HG03342 (cell line): ENCODE measurements at regions not wholly inside any gene's neighbourhood (a gene's known extent, or its start where the extent isn't known, plus 50 kb on each side); places are given as distances from the start of the nearest gene placed in this dataset.
"Not testable (repeated sequence)": the region's sequence is repeated elsewhere in the genome, so short reads cannot be mapped to it uniquely, and the experiment has no call there.

Source experiments
- ATAC-seq: cut with Tn5 transposase; IDR thresholded peaks from one replicate; pipeline ENCODE4 v1.9.1; 2021; ENCODE audit warnings: mild to moderate bottlenecking, moderate library complexity; ENCODE audit not compliant: unreplicated experiment

DNA sequence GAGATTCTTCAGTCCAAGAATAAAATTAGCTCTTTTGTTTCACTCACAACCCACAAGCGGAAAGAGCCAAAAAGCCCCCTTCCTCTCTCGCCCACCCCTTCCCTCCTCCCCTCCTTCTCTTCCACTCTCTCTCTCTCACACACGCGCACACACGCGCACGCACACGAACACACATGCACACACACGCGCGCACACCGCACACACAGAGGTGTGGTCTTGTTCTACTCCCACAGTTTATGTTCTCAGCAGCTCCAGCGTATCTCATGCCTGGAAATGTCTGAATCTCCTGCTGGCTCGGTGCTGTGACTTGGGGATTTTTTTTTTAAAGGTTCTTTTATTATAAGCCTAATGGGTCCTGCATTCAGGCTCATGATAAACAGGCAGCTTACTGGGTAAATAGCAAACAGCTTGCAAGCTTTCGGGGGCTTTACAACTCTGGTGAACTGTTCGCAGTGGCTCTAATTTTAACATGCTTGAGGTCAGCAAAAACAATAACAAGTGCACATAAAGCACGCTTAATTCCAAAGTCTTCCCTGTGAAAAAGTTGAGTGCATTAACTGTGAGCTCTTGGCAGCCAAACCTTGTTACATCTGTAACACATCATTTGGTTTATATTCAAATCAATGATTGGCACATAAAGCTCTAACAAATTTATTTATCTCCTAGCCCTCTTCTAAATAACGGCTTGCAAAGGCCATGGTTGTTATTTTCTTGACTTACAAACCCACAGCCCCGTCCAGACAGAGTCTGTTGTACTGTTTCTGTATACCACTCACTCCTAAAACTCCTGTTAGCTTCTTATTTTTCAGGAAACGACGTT, 424.1 kb upstream of the MGMT start:
- ATAC-seq: no peak

DNA sequence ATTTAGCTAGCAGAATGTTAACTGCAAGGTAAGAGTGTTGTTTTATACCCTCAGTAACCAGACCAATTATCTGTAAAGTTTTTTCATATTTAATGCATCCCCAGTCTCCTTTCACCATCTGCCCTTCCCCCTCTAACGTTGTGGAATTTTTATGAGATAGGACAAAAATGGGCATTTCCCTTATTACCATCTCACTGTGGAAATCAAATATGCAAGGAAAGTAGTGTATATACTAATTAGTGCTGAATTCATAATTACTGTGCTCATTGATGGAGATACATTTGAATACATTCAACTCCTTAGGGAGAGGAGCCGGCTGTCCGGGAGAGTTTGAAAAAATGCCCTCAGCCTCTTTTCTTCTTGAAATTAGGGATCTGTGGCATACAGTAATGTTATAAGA, 423.4 kb upstream of the MGMT start:
- ATAC-seq: no peak

DNA sequence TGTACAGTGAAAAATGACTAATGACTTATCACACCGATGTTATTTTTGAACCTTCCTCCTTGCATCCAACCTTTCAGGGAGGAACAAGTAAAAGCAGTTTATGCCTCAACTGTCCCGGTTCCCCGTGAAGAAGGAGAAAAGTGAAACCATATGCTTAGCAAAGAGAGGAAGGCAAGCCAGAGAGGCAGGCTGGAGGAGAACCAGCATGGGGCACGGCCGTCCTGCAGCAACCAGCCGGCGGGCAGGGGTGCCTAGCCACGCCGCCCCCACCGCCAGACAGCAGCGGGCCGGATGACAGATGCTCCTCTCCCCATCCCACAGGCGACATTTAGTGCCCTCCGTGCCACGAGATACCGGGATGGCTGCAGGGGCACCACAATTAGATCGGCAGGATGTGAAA, 421.4 kb upstream of the MGMT start:
- no peak for ATAC-seq

DNA sequence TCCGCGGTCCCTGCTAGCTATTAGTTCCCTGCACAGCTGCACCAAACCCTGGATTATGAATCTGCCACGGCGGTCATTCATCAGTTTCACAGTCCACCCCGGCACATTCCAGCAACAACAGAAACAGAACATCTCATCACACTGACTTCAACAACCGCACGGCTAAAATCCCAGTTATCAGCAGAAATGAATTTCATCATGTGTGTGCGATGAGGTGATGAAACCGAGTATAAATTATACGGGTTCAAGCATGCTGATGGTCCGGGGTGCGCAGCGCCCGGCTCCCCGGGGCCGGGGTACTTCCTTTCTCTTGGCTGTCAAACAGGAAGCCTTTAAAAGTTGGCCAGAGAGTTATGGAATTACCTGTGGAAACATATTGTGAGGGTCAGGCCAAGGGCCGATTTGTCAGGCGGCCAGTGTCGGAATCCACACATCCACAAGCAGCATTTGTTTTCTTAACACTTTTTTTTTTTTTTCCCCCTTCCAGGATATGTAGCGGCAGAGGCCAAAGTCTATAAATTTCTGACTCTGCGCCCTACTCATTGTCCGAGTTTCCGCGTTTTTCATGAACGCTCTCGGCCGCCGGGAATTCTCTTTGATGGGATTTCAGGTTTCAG, 420.9 kb upstream of the MGMT start:
- no peak for ATAC-seq

DNA sequence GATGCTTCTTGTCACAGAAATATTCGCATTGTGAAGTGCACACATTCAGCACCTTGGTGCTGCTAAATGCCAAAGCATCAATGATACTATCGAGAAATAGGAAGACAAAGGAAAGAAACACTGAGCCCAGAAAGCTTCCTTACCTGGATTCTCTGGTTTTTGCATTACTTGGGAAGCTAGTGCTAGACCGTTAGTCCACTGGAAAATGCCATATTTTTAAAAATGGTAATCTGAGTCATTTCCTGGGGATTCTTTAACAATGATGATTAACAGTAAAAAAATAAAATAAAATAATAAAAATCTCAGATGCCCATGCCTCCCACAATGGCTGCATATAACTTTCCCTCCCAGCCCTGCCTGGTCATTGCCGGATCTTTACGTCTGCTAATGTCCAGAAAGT, 420.1 kb upstream of the MGMT start:
- ATAC-seq: no peak

DNA sequence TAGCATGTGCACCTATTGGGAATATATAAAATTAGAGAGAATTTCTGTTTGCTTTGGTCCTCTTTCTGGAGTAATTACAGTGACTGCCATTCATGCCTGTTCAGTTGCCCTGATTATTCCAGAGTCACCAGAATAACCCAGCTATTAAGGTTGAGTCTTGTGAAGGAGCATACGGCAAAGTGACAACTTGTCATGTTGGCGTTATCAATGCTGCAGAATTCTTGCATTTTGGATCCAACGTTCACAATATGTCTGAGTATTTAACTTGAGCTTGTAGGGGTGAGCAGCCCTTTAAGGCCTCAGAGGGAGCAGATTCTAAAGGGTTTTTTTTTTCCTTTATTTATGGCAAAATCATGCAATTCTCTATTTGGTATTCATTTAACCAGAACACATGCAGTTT, 419.4 kb upstream of the MGMT start:
- no peak for ATAC-seq

DNA sequence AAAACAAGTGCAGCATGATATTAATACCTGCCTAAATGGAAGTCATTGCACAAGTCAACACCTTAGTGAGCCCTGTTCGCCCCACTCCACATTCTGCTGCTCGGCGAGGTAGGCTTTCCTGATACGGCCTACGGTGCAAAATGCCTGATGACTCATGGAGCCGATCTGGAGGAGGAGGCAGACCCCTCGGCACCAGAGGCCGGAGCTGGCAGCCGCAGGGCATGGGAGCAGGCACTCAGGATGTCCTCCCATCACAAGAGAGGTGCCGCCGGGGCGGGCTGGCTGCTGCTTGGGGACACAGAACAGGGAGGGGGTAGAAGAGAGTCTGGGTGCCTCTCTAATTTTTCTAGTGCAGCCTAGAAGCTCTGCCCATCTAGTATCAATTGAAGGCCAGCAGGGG, 418.5 kb upstream of the MGMT start:
- no peak for ATAC-seq

DNA sequence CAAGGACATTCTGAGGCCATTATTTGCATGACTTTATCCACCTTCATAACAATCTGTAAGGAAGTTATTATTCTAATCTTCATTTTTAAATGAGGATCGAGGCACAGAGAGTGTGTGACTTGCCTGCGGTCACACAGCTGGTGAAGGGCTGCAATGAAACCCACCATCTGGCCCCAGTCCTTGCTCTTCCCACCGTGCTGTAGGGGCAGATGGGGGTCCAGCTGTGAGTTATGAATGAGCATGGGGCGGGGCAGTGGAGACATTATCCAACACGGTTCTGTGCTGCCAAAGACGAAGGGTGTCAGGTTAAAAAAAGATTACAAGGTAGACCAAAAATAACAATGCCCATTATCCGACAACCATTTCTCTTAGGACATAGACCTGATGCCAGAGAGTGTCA, 417.5 kb upstream of the MGMT start:
- ATAC-seq: no peak

DNA sequence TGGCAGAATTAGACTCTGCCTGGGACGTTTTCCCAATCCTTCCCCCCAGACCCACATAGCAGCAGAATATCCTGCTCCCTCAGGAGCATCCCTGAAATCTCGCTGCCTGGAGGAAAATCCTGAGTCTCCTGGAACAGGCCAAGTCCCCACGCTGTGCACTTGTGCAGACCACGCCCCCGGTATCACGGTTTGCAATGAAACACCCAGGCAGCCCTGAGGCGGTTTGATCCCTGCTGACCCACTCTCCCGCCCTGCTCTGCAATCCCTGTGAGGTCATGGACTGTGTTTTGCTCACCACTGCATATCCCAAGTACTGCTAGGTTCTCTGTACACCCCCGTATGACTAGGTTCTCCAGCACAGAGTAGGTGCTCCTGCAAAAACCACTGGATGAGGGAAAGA, 411.8 kb upstream of the MGMT start:
- no peak for ATAC-seq

DNA sequence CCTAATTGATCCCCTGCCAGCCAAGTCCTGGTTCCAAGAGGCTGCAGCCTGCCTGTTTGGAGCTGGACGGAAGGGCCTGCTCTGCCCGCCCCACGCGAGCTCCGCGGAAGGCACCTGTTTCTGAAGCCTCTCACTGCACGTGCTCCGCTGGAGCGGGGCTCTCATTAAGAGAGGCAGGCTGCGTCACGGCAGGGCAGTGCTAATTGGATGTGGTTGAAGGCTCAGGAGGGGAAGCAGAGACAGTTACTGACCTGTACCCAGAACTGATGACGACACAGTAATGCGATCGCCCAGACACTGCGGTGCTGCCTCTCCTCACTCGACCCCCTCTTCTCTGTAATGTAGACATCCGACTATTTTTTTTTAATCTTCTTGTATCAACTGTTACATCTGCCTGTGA, 411.1 kb upstream of the MGMT start:
- ATAC-seq: no peak

DNA sequence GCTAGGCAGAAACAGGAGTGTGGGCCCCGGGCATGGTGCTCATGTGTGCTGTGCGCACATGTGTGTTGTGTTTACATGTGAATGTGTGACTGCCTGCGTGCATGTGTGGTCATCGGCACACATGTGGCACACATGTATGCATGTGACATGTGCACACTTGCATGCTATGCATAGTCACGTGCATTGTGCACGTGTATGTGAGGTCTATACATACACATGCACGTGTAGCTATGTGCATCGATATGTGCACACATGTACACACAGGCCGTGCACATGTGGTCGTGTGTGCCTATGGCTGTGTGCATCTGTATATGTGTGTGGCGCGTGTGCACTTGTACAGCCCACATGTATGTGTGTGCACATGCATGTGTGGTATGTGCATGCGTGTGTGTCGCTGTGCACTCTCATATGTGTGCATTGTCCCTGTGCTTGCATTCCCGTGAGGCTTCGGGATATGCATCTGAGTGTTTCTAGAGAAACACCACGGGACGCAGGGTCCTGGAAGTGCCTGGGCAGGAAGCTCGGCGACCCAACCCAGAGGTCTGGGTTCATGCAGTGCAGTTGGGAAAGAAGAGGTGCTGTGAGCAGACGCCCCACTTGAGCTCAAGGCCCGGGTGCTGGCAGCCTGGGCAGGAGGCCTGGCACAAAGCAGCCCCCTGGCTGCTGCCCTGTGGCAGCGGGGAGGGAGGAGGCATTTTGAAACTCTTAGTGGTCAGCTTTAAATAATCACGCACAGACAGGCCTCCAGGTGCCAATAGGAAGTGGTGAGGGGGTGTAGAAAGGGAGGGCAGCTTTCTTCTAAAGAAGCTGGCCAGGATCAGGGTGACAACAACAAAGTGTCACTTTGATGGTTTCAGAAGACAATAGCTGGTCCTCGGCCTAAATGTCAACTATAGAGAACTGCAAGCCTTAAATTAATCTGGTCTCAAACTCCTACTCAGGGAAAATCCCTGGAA, 410.0 kb upstream of the MGMT start:
- ATAC-seq: no peak

DNA sequence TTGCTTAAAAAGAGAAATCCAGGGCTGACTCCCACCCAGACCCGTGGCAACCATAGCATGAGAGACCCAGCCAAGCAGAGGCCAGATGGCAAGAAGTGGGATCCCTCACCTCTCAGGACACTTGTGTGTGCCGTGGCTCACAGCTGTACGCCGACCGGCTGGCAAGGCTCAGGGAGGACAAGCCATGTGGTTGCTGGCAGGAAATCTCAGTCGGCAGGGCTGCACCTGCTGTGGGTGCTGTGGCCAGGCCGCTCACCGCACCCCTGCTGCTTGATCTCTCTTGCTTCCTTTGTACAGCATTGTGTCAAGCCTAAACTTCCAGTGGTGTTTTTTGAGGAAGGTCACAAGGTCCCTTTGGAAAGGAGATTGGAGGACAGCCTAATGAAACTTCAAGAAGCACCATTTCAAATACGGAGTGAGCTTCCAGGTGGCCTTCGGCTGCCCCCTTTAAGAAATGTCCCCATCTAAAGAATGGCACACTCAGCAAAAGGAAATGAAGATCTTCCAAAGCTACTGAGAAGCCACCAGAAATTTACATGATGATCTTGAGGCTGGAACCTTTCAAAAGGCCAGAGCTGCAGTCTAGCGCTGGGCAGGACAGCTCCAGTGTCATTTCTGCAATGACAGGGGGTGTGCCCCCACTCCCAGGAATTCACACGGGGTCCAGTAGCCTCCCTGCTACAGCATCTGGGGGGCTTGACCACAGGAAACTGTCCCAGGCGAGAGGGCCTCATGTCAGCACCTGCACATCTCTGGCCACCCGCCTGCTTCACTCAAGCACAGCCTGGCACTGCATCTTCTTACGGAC, 409.0 kb upstream of the MGMT start:
- peak; percentile 78 for ATAC-seq

DNA sequence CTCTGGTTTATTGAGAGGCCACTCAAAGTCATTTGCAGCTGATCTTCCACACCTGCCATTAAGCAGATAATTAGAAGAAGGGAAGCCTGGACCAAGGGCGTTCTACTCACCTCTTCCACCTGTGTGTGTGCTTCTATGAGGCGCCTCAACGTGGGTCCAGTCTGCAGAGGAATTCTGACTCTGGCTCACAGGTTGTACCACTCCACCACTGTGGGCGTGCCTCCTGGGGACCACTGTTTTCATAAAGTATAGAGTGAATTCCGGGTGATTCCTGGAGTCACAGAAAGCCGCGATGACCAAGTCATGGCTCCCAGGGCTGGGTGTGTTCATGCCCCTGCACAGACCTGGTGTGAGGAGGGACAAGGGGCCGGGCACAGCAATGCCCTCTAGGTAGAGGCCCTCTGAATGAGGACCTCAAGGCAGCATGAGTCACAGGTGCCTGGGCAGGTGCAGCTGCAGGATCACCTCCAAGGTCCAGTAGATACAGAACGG, 408.3 kb upstream of the MGMT start:
- no peak for ATAC-seq

DNA sequence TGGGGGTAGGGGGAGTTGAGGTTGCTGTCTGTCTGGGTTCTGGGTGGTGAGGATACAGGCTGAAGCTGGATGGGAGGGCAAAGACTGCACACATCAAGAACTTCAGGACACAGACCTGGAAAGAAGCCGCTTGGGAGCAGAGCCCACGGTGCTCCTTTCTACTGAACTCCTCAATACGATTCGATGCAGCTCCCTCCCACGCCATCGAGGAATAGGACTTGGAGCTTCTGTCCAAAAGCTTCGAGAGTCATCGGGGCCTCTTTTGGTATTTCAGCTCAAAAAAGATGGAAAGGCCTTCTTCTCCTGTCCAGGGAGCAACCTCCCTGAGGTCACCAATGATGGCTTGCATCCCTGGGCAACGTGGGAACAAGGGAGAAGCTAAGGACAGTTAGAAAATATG, 407.1 kb upstream of the MGMT start:
- no peak for ATAC-seq

DNA sequence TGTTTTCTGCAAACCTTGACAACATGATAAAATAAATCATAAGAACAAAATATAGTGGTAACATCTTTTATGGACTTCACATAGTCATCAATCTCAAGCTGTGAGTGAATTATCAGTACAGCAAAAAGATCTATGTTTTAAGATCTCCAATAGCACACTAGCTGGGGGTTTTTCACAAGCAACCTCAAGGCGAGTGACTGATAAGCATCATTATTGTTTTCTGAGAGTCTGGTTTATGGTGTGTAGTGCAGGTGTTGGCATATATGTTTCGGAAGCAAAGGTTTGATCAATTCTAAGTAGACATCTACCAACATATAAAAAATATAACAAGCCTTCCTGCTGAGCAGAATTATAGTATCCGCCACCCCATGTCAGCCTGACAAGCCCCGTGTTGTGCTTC, 403.8 kb upstream of the MGMT start:
- ATAC-seq: no peak

DNA sequence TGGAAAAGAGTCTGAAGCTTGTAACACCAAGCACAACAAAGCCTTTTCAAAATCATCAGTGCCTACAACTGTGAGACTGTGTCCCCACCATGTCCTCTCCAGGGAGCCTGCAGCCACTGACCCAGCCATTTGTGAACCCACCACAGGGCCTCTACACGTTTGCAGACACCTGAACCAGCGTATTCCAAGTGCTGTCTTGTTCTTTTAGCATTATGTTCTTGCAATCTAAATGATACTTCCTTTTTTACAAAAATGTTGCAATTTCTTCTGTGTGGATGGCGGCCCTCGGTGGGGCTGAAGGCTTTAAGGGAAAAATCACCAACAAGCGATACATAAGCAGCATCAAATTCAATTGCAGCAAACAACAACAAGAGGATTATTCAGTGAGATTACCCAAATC, 403.2 kb upstream of the MGMT start:
- no peak for ATAC-seq

DNA sequence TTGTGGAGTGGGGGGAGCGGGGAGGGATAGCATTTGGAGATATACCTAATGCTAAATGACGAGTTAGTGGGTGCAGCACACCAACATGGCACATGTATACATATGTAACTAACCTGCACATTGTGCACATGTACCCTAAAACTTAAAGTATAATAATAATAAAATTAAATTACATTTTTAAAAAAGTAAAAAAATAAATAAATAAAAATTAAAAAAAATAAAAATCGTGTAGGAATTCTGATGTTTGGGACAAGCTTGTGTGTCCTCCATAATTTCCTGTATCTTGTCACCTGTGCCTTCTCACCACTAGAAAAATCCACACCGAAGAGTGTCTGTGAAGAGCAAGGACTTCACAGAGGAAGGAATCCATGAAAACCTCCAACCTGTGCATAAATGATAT, 400.5 kb upstream of the MGMT start:
- not testable (repeated sequence) for ATAC-seq

DNA sequence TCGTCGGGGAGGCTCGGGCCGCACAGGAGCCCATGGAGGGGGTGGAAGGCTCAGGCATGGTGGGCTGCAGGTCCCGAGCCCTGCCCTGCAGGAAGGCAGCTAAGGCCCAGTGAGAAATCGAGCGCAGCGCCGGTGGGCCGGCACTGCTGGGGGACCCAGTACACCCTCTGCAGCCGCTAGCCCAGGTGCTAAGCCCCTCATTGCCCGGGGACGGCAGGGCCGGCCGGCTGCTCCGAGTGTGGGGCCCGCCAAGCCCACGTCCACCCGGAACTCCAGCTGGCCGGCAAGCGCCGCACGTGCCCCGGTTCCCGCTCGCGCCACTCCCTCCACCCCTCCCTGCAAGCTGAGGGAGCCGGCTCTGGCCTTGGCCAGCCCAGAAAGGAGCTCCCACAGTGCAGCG, 395.6 kb upstream of the MGMT start:
- not testable (repeated sequence) for ATAC-seq

DNA sequence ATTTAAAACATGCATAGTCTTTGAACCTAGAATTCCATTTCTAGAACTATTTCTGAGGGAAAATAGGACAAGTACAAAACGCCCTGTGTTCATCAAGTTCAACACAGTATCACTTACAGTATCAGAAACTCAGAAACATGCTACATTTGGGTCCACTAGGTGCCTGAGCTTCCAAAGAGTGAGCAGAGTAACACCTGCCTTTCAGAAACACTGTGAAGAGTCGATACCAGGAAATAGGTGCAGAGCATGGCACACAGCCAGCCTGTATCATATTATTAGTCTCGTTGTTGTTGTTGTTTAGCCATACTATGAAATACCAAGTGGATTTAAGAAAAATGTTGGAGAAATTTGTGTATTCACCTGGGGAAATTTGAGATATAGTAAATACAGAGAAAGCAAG, 392.1 kb upstream of the MGMT start:
- no peak for ATAC-seq

DNA sequence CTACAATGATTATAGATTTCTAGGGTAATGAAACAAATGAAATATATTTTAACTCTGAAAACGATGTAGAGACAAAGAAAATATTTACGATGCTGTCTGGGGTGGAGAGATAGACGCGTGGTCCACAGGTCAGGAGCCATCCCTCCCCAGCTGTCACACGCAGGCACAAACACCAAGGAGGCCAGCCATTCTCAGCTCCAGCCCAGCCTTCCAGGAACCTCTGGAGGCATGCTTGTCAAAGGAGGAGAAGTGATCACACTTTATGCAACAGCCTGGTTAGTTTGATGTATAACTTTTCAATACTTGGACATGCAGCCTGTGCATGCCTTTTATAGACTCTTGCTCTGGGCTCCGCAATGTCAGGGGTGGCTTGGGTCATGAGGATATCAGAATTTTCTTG, 391.5 kb upstream of the MGMT start:
- ATAC-seq: no peak

DNA sequence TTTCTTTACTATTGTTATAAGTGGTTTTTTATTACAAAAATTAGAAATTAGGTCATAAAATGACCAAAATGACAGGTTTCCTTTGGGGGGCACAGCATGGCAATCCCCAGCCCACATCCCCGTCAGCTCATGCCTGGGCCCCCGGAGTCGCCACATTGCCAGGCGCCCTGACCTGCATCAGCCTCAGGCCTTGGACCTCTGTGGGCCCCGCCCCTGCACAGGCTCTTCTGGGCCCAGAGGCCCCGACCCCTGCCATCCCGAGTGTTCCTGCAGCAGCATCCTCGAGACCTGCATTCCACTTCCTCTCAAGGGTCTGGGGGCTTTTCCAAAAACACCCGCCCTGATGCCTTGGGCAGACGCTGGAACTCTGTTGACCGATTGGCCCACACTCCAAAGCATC, 391.1 kb upstream of the MGMT start:
- ATAC-seq: no peak
